Pancreas (tissue), 10 donors: ENCODE measurements at regions not wholly inside any gene's neighbourhood (a gene's known extent, or its start where the extent isn't known, plus 50 kb on each side); places are given as distances from the start of the nearest gene placed in this dataset.
A peak's percentile ranks its signal among the peaks of the same experiment; 100 is the strongest.

Experiments used
- ATAC-seq, 4 donors: fragments of 200-7000 bp; cut with Tn5 transposase; one replicate each; pipeline versions ENCODE4 v1.8.0 to v1.9.1; 2020; ENCODE audit warnings: mild to moderate bottlenecking in 4 of 4, moderate library complexity in 4 of 4
- DNase-seq, 6 donors: peaks; one replicate each; pipeline ENCODE4 v3.0.0-alpha.2; 2020
- FAIRE-seq: peaks from 2 replicates; lab custom pipeline; 2012; peaks lifted over from hg19 to GRCh38; lab: Jason Lieb, UNC
- H3K27ac ChIP-seq, 4 donors: fragments of 200-600 bp; sonication (generic); 1 replicate in 3 of 4; 2 replicates in 1 of 4; pipeline versions ENCODE4 v1.5.0 to v1.8.0; 2020
- H3K27me3 ChIP-seq, 4 donors: fragments of 200-600 bp; one replicate each; pipeline ENCODE4 v1.8.0; 2021
- H3K36me3 ChIP-seq, 3 donors: fragments of 200-600 bp; sonication (generic) in 1 of 3; one replicate each; pipeline versions ENCODE4 v1.5.0 to v1.8.0; 2020 to 2021
- H3K4me1 ChIP-seq, 3 donors: fragments of 200-600 bp; one replicate each; pipeline ENCODE4 v1.8.0; 2021
- H3K4me3 ChIP-seq, 4 donors: fragments of 200-600 bp; sonication (generic) in 2 of 4; one replicate each; pipeline versions ENCODE4 v1.5.0 to v1.8.0; 2020 to 2021
- H3K9me3 ChIP-seq, 4 donors: fragments of 200-600 bp; one replicate each; pipeline ENCODE4 v1.8.0; 2021
- CTCF ChIP-seq, 4 donors: fragments of 200-600 bp; sonication (generic) in 3 of 4; IDR thresholded peaks; one replicate each; pipeline versions ENCODE4 v1.5.0 to v1.8.0; 2021; ENCODE audit warnings: antibody characterized with exemption in 4 of 4
- WGBS, 2 donors: extraction: QIAGEN DNeasy Blood & Tissue Kit; methylation state at CpG; one replicate each; pipeline ENCODE4 v1.1.7; 2013; 5-methylcytosine and 5-hydroxymethylcytosine counted together
- intact Hi-C, 3 donors: fragments of 100-400 bp; cut with DNase I; formaldehyde crosslinking; loops; one replicate each; pipeline versions ENCODE4 v1.11.1 to v1.14.2; 2022
- donor health status: healthy with polysubstance abuse.
- donor health status: DM: no; HTN: no; CAD: no; lungs with moderate emphysema.
- donor health status: DM: no; HTN: no; CAD: no.
- donor health status: control.
- donor health status: control.
- donor health status: Bipolar disorder and iron deficiency.
- donor health status: DM: yes; HTN: yes; CAD: no.
- donor health status: DM: no; HTN: no; CAD: no.
- donor health status: DM: no; HTN: no; CAD: no.
- donor health status: DM: yes; HTN: yes; CAD: no.

DNA sequence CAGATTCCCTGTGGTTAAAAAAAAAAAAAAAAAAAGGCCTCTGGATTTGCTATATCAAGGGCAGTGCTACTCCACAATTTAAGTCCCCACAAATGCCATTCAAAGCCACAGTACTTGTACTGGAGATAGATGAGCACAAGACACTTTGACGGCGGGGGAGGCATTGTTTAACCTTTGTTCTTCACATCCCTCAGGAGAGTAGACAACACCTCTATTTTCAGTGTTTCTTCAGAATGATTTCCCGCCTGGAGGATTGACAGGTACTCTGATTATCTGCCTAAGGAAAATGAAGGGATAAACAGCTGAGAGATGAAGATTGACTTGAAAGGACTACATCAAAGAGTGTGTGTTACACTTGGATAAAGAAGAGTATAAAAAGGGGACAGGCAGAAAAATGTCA lies 58.7 kb downstream of the OTOL1 start:
- Histone ChIP-seq H3K27ac (no peak overlapping the region), H3K36me3 (no peaks in the 10 kb centered on the region), H3K27me3 (no peaks in the 10 kb centered on the region), H3K4me1 (no peaks in the 10 kb centered on the region), H3K4me3 (no peak overlapping the region), H3K9me3 (no peaks in the 10 kb centered on the region)
- intact Hi-C loops, result no loop called here
- no peak for DNase-seq
- no peak for FAIRE-seq
- 30 to 50% methylated on average over 3 of the region's 3 CpGs for WGBS, 2 donors
- ATAC-seq, result no peak
- no peak for TF ChIP-seq CTCF (IDR thresholded peaks at IDR 0.05)

- H3K4me3 ChIP-seq, result no peak overlapping the region
- intact Hi-C loops, result no loop called here
- FAIRE-seq (no peak), ATAC-seq (no peak), DNase-seq (no peak)
- H3K4me1 ChIP-seq, result no peaks in the 10 kb centered on the region
- H3K9me3 ChIP-seq, result no peaks in the 10 kb centered on the region
- TF ChIP-seq CTCF (IDR thresholded peaks at IDR 0.05), result no peak
- H3K27ac ChIP-seq, result no peak overlapping the region
- H3K36me3 ChIP-seq, result no peaks in the 10 kb centered on the region
- 38 to 54% methylated on average over 3 of the region's 3 CpGs for WGBS, 2 donors
- H3K27me3 ChIP-seq, result no peaks in the 10 kb centered on the region
These were observed 59.9 kb downstream of the OTOL1 start for GRCh38 chr3:161556533-161556932.

- FAIRE-seq, result no peak
- Histone ChIP-seq H3K36me3 (no peaks in the 10 kb centered on the region), H3K27me3 (no peaks in the 10 kb centered on the region), H3K4me1 (no peaks in the 10 kb centered on the region), H3K27ac (no peak overlapping the region), H3K9me3 (no peaks in the 10 kb centered on the region), H3K4me3 (no peak overlapping the region)
- intact Hi-C loops, result no loop called here
- no peak for TF ChIP-seq CTCF (IDR thresholded peaks at IDR 0.05)
- no peak for DNase-seq
- ATAC-seq, result no peak
- WGBS, 2 donors, result 13 to 33% methylated on average over 1 of the region's 1 CpG
These were observed 60.3 kb downstream of the OTOL1 start for GRCh38 chr3:161556941-161557340.

- intact Hi-C loops, result no loop called here
- ATAC-seq (no peak), FAIRE-seq (no peak), DNase-seq (no peak)
- 30 to 47% methylated on average over 5 of the region's 5 CpGs for WGBS, 2 donors
- Histone ChIP-seq H3K4me1 (no peaks in the 10 kb centered on the region), H3K4me3 (no peak overlapping the region), H3K36me3 (no peaks in the 10 kb centered on the region), H3K27ac (no peak overlapping the region), H3K9me3 (no peaks in the 10 kb centered on the region), H3K27me3 (no peaks in the 10 kb centered on the region)
- TF ChIP-seq CTCF (IDR thresholded peaks at IDR 0.05), result no peak
These were observed 61.0 kb downstream of the OTOL1 start for GRCh38 chr3:161557445-161558150.

- no peak overlapping the region for H3K4me3 ChIP-seq
- FAIRE-seq, result no peak
- WGBS, 2 donors, result 30 to 40% methylated on average over 4 of the region's 4 CpGs
- TF ChIP-seq CTCF (IDR thresholded peaks at IDR 0.05), result no peak
- no peak for ATAC-seq
- no peaks in the 10 kb centered on the region for H3K27me3 ChIP-seq
- H3K4me1 ChIP-seq, result no peaks in the 10 kb centered on the region
- no peaks in the 10 kb centered on the region for H3K36me3 ChIP-seq
- H3K27ac ChIP-seq, result no peak overlapping the region
- peak in 1 of 6 donors; percentile 16 for DNase-seq
- no peaks in the 10 kb centered on the region for H3K9me3 ChIP-seq
- intact Hi-C loops, result no loop called here
These were observed 61.6 kb downstream of the OTOL1 start for GRCh38 chr3:161558236-161558635.
